ENCODE measurements at regions not wholly inside any gene's neighbourhood (a gene's known extent, or its start where the extent isn't known, plus 50 kb on each side); places are given as distances from the start of the nearest gene placed in this dataset.

DNA sequence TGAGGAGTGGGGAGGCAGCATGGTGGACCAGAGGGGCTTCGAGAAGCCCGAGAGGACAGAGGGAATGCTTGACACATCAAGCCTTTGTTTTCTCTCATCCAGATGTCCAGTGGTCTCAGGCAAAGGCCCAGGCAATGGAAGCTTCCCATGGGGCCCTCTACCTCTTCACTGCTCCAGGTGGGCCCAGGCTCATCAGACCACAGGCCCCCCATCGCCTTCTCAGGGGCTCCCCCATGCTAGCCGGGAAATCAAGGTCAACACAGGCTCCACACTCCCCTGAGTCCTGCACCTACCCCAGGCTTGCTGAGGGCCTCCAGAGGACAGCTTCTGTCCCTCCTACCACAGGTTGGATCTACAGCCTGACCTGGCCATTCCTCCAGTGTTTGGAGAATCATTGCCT is 157.5 kb downstream of the CHST1 start:
- TF ChIP-seq CTCF (IDR thresholded peaks at IDR 0.05; ENCODE audit: extremely low read depth in 1 of 2, insufficient read depth in 1 of 2, low read depth in 1 of 2, low read length in 2 of 2) (no peak), MYC (IDR thresholded peaks at IDR 0.05; ENCODE audit: low read depth, low read length) (no peak), EZH2 (IDR thresholded peaks at IDR 0.05; ENCODE audit: borderline replicate concordance, low read depth, low read length, severe bottlenecking) (no peak), FOS (IDR thresholded peaks at IDR 0.05; ENCODE audit: borderline replicate concordance, insufficient read depth, low read length) (no peak), POLR2AphosphoS5 (IDR thresholded peaks at IDR 0.05; ENCODE audit: insufficient read depth, low read depth, low read length) (no peak), JUN (IDR thresholded peaks at IDR 0.05; ENCODE audit: borderline replicate concordance, insufficient read depth, insufficient read length, low read depth) (no peak), GATA2 (IDR thresholded peaks at IDR 0.05; ENCODE audit: insufficient read depth, insufficient read length, low read depth, low read length) (no peak), MAX (IDR thresholded peaks at IDR 0.05; ENCODE audit: insufficient read depth, insufficient read length) (no peak), POLR2A (IDR thresholded peaks at IDR 0.05; ENCODE audit: low read depth, low read length) (no peak)
- intact Hi-C loops (cut with micrococcal nuclease), result no loop called here
- BruUV-seq (replicated peaks), result no TSS peak
- Histone ChIP-seq H3K9me1 (replicated peaks; ENCODE audit: control insufficient read depth, extremely low read depth, insufficient read depth, low read length) (no peaks in the 10 kb centered on the region), H3K4me1 (ENCODE audit: control insufficient read depth, extremely low read depth, insufficient read depth, low read length) (no peaks in the 10 kb centered on the region), H3K4me3 (replicated peaks in 1 of 3; ENCODE audit: insufficient read depth in 1 of 3, low read depth in 1 of 3, low read length in 3 of 3) (no peak overlapping the region), H3K27me3 (ENCODE audit: control insufficient read depth in 2 of 2, insufficient read depth in 2 of 2, low read length in 2 of 2) (no peaks in the 10 kb centered on the region), H4K20me1 (replicated peaks; ENCODE audit: control insufficient read depth, extremely low read depth, insufficient read depth, low read length) (no peaks in the 10 kb centered on the region), H2AFZ (ENCODE audit: low read depth, low read length) (no peak overlapping the region), H3K27ac (ENCODE audit: insufficient read depth, low read depth, low read length) (no peak overlapping the region), H3K36me3 (ENCODE audit: control insufficient read depth in 2 of 2, extremely low read depth in 1 of 2, insufficient read depth in 2 of 2, low read length in 2 of 2) (no peaks in the 10 kb centered on the region), H3K79me2 (ENCODE audit: control insufficient read depth, insufficient read depth, low read length) (no peaks in the 10 kb centered on the region), H3K4me2 (ENCODE audit: insufficient read depth, low read length) (no peak overlapping the region), H3K9ac (replicated peaks; ENCODE audit: extremely low read depth, insufficient read depth, low read length) (no peak overlapping the region), H3K9me3 (replicated peaks; ENCODE audit: control insufficient read depth, insufficient read depth, low read length) (no peaks in the 10 kb centered on the region)
- ChIA-PET POLR2A (no interaction called here), CTCF (interaction anchor here (0.8 to 1.1 kb wide), 2 partner anchors 8 to 137 kb away, joined by 3 to 5 read pairs; no protein-coding TSS in a partner anchor)
- no peak for DNase-seq (ENCODE audit: low read depth, low spot score)
- dilution Hi-C loops (cut with MboI; ENCODE audit: extremely low pct_ligation_motif_present, low sequenced_read_pairs), result no loop called here
- FAIRE-seq, result no peak

Measured in endothelial cell of umbilical vein (primary cell).